Astrocyte of the spinal cord (primary cell): ENCODE measurements at regions not wholly inside any gene's neighbourhood (a gene's known extent, or its start where the extent isn't known, plus 50 kb on each side); places are given as distances from the start of the nearest gene placed in this dataset.
"Not testable (repeated sequence)": the region's sequence is repeated elsewhere in the genome, so short reads cannot be mapped to it uniquely, and the experiment has no call there.

Experiments
- DNase-seq: peaks from one replicate; pipeline ENCODE4 v3.0.0; 2011; ENCODE audit warnings: low read depth, low spot score
- H3K4me3 ChIP-seq: 2 replicates; pipeline ENCODE4 v1.5.1; 2011; ENCODE audit warnings: low read depth, mild to moderate bottlenecking, low read length, moderate library complexity
- in situ Hi-C: cut with HindIII; loops from 2 replicates; pipeline ENCODE4 v1.10.0; 2017; ENCODE audit warnings: low sequenced_read_pairs
- TF ChIP-seq, protein P1 (sequence below): IDR thresholded peaks from 2 replicates; pipeline ENCODE4 v1.5.1; 2012; ENCODE audit warnings: low read depth, mild to moderate bottlenecking, low read length, inconsistent platforms

GRCh38 chr3:184450547-184450946, 70.7 kb downstream of the CHRD start:
- TF ChIP-seq, protein P1, sequence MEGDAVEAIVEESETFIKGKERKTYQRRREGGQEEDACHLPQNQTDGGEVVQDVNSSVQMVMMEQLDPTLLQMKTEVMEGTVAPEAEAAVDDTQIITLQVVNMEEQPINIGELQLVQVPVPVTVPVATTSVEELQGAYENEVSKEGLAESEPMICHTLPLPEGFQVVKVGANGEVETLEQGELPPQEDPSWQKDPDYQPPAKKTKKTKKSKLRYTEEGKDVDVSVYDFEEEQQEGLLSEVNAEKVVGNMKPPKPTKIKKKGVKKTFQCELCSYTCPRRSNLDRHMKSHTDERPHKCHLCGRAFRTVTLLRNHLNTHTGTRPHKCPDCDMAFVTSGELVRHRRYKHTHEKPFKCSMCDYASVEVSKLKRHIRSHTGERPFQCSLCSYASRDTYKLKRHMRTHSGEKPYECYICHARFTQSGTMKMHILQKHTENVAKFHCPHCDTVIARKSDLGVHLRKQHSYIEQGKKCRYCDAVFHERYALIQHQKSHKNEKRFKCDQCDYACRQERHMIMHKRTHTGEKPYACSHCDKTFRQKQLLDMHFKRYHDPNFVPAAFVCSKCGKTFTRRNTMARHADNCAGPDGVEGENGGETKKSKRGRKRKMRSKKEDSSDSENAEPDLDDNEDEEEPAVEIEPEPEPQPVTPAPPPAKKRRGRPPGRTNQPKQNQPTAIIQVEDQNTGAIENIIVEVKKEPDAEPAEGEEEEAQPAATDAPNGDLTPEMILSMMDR: no peak
- DNase-seq: no peak
- in situ Hi-C loops: no loop called here
- no peak overlapping the region for H3K4me3 ChIP-seq

DNA sequence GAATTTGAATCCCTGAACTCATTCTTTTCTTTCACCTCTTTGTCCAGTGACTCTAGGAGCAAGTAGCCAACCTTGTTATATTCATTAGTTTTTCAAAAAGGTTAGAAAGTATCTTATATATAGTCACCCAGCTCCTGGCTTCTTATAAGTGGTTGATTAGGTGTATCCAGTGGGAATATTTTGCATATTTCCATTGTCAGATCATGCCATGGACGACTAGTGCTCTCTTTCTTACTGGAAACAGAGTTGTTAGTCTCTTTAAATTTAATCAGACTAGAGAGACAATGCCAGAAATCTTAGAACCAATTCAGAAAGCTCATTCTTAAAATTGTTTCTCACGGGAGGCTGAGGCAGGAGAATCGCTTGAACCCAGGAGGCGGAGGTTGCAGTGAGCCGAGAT, 73.4 kb downstream of the CHRD start:
- DNase-seq: no peak
- in situ Hi-C loops: no loop called here
- TF ChIP-seq, protein P1: no peak
- H3K4me3 ChIP-seq: no peak overlapping the region

DNA sequence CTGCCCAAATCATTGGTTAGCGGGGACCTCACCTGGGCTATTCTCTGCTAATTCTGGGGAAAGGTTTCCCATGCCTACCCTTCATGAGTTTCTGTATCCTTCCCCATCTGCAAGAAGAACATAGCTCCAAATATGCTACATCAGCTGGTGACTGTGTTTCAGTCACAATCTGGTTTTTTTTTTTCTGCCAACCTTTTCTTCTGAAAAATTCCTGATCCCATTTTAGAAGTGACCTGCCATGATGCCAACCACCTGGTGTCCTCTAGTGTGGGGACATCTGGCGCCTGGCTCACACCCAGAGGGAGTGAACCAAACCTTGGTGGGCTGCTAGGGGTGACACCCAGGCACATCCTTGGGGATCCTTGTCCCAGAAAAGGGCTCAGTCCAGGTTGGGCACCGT, 76.1 kb downstream of the CHRD start:
- DNase-seq: no peak
- TF ChIP-seq, protein P1: no peak
- in situ Hi-C loops: no loop called here
- no peak overlapping the region for H3K4me3 ChIP-seq

GRCh38 chr3:184456476-184456875, 76.6 kb downstream of the CHRD start:
- TF ChIP-seq, protein P1: no peak
- DNase-seq: no peak
- in situ Hi-C loops: no loop called here
- H3K4me3 ChIP-seq: no peak overlapping the region

GRCh38 chr3:184457329-184457728, 77.5 kb downstream of the CHRD start:
- TF ChIP-seq, protein P1: no peak
- DNase-seq: no peak
- in situ Hi-C loops: no loop called here
- H3K4me3 ChIP-seq: no peak overlapping the region

- DNase-seq, H3K4me3 ChIP-seq, in situ Hi-C loops: not testable (repeated sequence)
These were observed 78.0 kb downstream of the CHRD start for GRCh38 chr3:184457784-184458377.

- TF ChIP-seq, protein P1: no peak
- DNase-seq: peak; percentile 76
- no peak overlapping the region for H3K4me3 ChIP-seq
- in situ Hi-C loops: no loop called here
These were observed 79.5 kb downstream of the CHRD start for GRCh38 chr3:184459355-184459754.
